GM10248 (cell line): ENCODE measurements at regions not wholly inside any gene's neighbourhood (a gene's known extent, or its start where the extent isn't known, plus 50 kb on each side); places are given as distances from the start of the nearest gene placed in this dataset.
"Not testable (repeated sequence)": the region's sequence is repeated elsewhere in the genome, so short reads cannot be mapped to it uniquely, and the experiment has no call there.

ENCODE experiments used
- CTCF ChIA-PET: fragments of 300-600 bp; sonication (Branson Sonifier 250); formaldehyde crosslinking; extraction: SDS; loops from one replicate; lab custom pipeline; 2021; ENCODE audit warnings: antibody characterized with exemption; lab: Yijun Ruan, JAX
- POLR2A ChIA-PET: fragments of 350-650 bp; sonication (Branson Sonifier 250); formaldehyde crosslinking; extraction: SDS; loops from one replicate; lab custom pipeline; 2020; ENCODE audit warnings: antibody characterized with exemption; lab: Yijun Ruan, JAX
- DNase-seq: peaks from one replicate; pipeline ENCODE4 v3.0.0; 2012; ENCODE audit errors: extremely low spot score
- TF ChIP-seq, protein P1 (sequence below): IDR thresholded peaks from 2 replicates; pipeline ENCODE4 v1.5.1; 2012; ENCODE audit warnings: mild to moderate bottlenecking, low read depth; ENCODE audit errors: extremely low read depth, missing control alignments, control extremely low read depth

DNA sequence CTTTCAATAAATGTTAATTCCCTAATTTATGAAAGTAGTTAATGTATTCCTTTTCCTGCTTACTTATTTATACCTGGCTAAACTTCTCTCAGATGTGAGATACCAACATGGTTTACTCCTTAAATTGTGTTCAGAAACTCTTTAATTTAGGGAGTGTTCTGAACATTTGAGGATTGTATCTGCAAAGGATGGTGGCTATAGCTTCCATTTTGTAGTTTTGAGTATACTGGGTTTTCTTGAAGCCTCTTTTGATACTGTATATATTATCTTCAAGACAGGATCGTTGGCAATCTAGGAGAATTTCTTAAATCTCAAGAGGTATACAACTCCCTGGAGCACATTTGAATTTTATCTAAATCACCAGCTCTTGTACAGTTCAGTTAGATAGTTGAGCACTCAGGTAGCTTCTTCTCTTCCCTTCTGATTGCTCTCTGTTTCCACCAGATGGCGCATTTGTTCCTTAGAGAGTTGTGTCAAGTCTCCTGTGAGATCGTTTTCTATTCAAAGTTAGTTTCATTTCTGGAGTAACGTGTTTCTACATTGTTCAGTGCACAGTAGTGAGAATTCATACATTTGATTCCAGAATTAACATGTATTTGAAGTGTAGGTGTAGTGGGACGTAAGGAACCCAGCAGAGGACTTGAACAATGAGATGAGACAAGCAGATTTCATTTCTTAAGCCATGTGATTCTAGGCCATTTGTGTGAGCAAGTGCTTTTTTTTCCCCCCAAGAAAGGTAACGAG lies 63.2 kb upstream of the GARIN1A start:
- TF ChIP-seq, protein P1, sequence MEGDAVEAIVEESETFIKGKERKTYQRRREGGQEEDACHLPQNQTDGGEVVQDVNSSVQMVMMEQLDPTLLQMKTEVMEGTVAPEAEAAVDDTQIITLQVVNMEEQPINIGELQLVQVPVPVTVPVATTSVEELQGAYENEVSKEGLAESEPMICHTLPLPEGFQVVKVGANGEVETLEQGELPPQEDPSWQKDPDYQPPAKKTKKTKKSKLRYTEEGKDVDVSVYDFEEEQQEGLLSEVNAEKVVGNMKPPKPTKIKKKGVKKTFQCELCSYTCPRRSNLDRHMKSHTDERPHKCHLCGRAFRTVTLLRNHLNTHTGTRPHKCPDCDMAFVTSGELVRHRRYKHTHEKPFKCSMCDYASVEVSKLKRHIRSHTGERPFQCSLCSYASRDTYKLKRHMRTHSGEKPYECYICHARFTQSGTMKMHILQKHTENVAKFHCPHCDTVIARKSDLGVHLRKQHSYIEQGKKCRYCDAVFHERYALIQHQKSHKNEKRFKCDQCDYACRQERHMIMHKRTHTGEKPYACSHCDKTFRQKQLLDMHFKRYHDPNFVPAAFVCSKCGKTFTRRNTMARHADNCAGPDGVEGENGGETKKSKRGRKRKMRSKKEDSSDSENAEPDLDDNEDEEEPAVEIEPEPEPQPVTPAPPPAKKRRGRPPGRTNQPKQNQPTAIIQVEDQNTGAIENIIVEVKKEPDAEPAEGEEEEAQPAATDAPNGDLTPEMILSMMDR = peak; percentile 13
- DNase-seq, POLR2A ChIA-PET: not testable (repeated sequence)
- CTCF ChIA-PET = interaction anchor here (0.9 to 4.7 kb wide), 2 partner anchors 270 to 273 kb away, joined by 4 to 26 read pairs; no protein-coding TSS in a partner anchor

DNA sequence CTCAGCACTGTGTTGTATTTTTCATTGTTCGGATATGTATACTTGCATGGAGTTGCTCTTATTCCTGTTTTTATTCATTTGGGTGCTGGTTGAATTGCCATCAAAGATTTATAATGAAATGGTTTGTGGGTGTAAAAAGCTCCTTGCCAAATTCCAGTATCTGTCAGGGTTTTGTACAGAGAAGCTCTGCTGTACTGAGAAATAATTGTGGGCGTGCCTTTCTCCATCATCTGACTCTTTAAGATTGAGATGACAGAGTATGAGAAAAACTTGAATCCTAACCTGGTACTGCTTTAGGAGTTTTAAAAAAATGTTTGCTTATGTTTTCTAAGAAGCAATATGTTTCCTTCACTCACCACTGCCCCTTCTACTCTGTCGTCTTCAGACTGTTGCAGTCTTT lies 58.7 kb upstream of the GARIN1A start:
- POLR2A ChIA-PET, DNase-seq: not testable (repeated sequence)

DNA sequence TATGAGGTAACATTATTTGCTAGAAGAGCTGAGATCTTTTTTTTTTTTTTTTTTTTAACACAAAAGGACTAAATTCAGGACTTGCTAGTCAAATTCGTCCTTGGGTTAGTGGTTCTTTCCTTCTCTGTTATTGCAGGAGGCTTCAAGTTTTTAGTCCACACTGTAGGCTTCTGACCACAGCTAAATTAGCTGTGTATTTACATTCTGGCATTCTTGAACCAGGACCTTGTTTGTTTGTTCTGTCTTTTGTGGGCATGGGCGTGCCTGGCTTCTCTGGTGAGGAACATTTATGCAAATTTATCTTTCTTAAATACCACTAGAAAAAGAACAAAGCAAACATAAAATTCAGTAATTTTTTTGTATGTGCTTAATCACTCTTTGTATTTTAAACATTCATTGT lies 57.3 kb upstream of the GARIN1A start:
- CTCF ChIA-PET = not testable (repeated sequence)

More for the DNA sequence above, 58.7 kb upstream of the GARIN1A start:
- CTCF ChIA-PET = not testable (repeated sequence)

DNA sequence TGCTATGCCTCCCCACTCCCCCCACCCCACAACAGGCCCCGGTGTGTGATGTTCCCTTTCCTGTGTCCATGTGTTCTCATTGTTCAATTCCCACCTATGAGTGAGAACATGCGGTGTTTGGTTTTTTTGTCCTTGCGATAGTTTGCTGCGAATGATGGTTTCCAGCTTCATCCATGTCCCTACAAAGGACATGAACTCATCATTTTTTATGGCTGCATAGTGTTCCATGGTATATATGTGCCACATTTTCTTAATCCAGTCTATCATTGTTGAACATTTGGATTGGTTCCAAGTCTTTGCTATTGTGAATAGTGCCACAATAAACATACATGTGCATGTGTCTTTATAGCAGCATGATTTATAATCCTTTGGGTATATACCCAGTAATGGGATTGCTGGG lies 55.3 kb upstream of the GARIN1A start:
- CTCF ChIA-PET, POLR2A ChIA-PET, DNase-seq: not testable (repeated sequence)

More for the DNA sequence above, 57.3 kb upstream of the GARIN1A start:
- POLR2A ChIA-PET, DNase-seq: not testable (repeated sequence)
